ENCODE measurements at regions not wholly inside any gene's neighbourhood (a gene's known extent, or its start where the extent isn't known, plus 50 kb on each side); places are given as distances from the start of the nearest gene placed in this dataset.

- Histone ChIP-seq H3K4me1 (ENCODE audit: insufficient read depth, low read length) (peaks cover 9% of the 10 kb centered on the region), H4K20me1 (ENCODE audit: insufficient read depth, low read length) (no peaks in the 10 kb centered on the region), H3K9me3 (ENCODE audit: insufficient read depth, low read length, severe bottlenecking) (no peaks in the 10 kb centered on the region), H3K79me2 (ENCODE audit: insufficient read depth, low read length) (no peaks in the 10 kb centered on the region), H3K4me3 (ENCODE audit: low read depth in 1 of 2, low read length in 2 of 2) (no peak overlapping the region), H3K36me3 (ENCODE audit: insufficient read depth, low read length) (no peaks in the 10 kb centered on the region), H2AFZ (ENCODE audit: low read depth, low read length) (no peak overlapping the region), H3K27me3 (ENCODE audit: insufficient read depth, low read length, poor library complexity) (no peaks in the 10 kb centered on the region), H3K27ac (ENCODE audit: low read length) (no peak overlapping the region), H3K9ac (ENCODE audit: low read depth, low read length) (no peak overlapping the region), H3K4me2 (ENCODE audit: insufficient read depth, low read length) (no peak overlapping the region)
- ATAC-seq (ENCODE audit: insufficient read depth, low read depth) (no peak), DNase-seq (no peak)
- no peak for TF ChIP-seq EZH2 (IDR thresholded peaks at IDR 0.05; ENCODE audit: borderline replicate concordance, low read depth, low read length, severe bottlenecking)
- TF ChIP-seq CTCF (IDR thresholded peaks at IDR 0.05; ENCODE audit: borderline replicate concordance, extremely low read depth, low read length, poor library complexity, severe bottlenecking), result no peak
Measured at GRCh38 chr4:130025701-130026100, 929.7 kb downstream of the C4orf33 start.

DNA sequence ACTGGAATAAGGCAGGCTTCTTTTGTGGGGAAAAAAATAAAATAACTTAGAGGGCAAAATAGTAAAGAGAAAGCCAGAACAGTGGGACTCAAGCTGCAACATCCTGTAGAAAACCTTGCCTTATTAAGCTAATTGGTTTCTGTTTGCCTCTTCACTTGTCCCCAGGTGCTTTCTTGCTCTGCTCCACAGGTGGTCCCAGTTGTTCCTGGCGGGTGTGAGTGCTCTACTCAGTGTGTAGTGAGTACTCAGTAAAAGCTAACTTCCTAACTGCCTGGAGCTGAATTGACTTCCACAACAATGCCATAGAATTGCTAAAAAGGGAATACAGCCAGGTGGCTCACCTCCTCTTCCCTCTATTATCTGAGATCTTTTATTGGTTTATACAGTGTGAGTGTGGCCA is 930.2 kb downstream of the C4orf33 start:
- no peak for TF ChIP-seq CTCF (IDR thresholded peaks at IDR 0.05; ENCODE audit: borderline replicate concordance, extremely low read depth, low read length, poor library complexity, severe bottlenecking)
- no peak for TF ChIP-seq EZH2 (IDR thresholded peaks at IDR 0.05; ENCODE audit: borderline replicate concordance, low read depth, low read length, severe bottlenecking)
- H3K27ac ChIP-seq (ENCODE audit: low read length), result no peak overlapping the region
- H3K9ac ChIP-seq (ENCODE audit: low read depth, low read length), result no peak overlapping the region
- H3K4me3 ChIP-seq (ENCODE audit: low read depth in 1 of 2, low read length in 2 of 2), result no peak overlapping the region
- H3K27me3 ChIP-seq (ENCODE audit: insufficient read depth, low read length, poor library complexity), result no peaks in the 10 kb centered on the region
- H3K36me3 ChIP-seq (ENCODE audit: insufficient read depth, low read length), result no peaks in the 10 kb centered on the region
- no peaks in the 10 kb centered on the region for H4K20me1 ChIP-seq (ENCODE audit: insufficient read depth, low read length)
- 0 out of 2 replicates have a peak overlapping the region, but pooled peaks have one; percentile 8 for H2AFZ ChIP-seq (ENCODE audit: low read depth, low read length)
- H3K79me2 ChIP-seq (ENCODE audit: insufficient read depth, low read length), result no peaks in the 10 kb centered on the region
- H3K9me3 ChIP-seq (ENCODE audit: insufficient read depth, low read length, severe bottlenecking), result no peaks in the 10 kb centered on the region
- DNase-seq (peak; percentile 30), ATAC-seq (ENCODE audit: insufficient read depth, low read depth) (peak; percentile 63)
- no peak overlapping the region for H3K4me2 ChIP-seq (ENCODE audit: insufficient read depth, low read length)
- peaks cover 9% of the 10 kb centered on the region for H3K4me1 ChIP-seq (ENCODE audit: insufficient read depth, low read length)

DNA sequence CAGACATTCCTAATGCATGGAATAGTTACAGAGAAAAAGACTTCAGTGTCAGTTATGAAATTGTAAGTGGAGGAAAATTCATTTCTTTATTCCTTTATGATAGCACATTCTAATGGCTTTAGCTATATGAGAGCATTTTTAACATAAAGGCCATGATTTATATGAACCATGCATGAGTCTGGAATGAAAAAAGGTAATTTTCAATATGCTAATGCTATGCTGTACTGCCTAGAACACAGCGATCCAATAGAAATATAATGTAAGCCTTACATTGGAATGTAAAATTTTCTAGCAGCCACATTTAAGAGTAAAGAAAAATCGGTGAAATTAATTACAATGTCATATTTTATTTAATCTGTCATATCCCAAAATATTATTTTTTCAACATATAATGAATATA is 932.0 kb downstream of the C4orf33 start:
- H3K36me3 ChIP-seq (ENCODE audit: insufficient read depth, low read length), result no peaks in the 10 kb centered on the region
- no peak overlapping the region for H2AFZ ChIP-seq (ENCODE audit: low read depth, low read length)
- TF ChIP-seq EZH2 (IDR thresholded peaks at IDR 0.05; ENCODE audit: borderline replicate concordance, low read depth, low read length, severe bottlenecking) (no peak), CTCF (IDR thresholded peaks at IDR 0.05; ENCODE audit: borderline replicate concordance, extremely low read depth, low read length, poor library complexity, severe bottlenecking) (no peak)
- H3K4me2 ChIP-seq (ENCODE audit: insufficient read depth, low read length), result no peak overlapping the region
- H3K79me2 ChIP-seq (ENCODE audit: insufficient read depth, low read length), result no peaks in the 10 kb centered on the region
- H4K20me1 ChIP-seq (ENCODE audit: insufficient read depth, low read length), result no peaks in the 10 kb centered on the region
- DNase-seq, result no peak
- no peaks in the 10 kb centered on the region for H3K27me3 ChIP-seq (ENCODE audit: insufficient read depth, low read length, poor library complexity)
- no peak overlapping the region for H3K27ac ChIP-seq (ENCODE audit: low read length)
- H3K9me3 ChIP-seq (ENCODE audit: insufficient read depth, low read length, severe bottlenecking), result no peaks in the 10 kb centered on the region
- peaks cover 9% of the 10 kb centered on the region for H3K4me1 ChIP-seq (ENCODE audit: insufficient read depth, low read length)
- H3K4me3 ChIP-seq (ENCODE audit: low read depth in 1 of 2, low read length in 2 of 2), result no peak overlapping the region
- no peak overlapping the region for H3K9ac ChIP-seq (ENCODE audit: low read depth, low read length)
- no peak for ATAC-seq (ENCODE audit: insufficient read depth, low read depth)

DNA sequence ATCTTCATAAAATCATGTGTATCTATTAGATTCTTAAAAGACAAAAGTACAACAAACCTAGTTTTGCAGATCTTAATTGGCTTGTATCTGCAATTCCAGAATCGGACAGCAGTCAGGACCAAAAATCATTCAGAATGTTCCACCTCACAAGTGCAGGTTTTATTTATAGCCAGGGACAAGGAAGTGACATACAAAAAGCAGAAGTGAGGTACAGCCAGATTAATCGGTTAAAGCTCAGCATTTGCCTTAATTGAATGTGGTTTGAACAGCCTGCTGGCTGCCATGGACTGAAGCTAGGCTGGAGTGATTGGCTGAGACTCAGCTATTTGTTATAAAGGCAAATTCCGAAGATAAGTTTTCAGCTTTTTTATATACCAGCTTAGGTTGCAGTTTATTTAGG is 932.6 kb downstream of the C4orf33 start:
- no peak overlapping the region for H3K9ac ChIP-seq (ENCODE audit: low read depth, low read length)
- peaks cover 9% of the 10 kb centered on the region for H3K4me1 ChIP-seq (ENCODE audit: insufficient read depth, low read length)
- no peaks in the 10 kb centered on the region for H3K27me3 ChIP-seq (ENCODE audit: insufficient read depth, low read length, poor library complexity)
- DNase-seq, result no peak
- H3K36me3 ChIP-seq (ENCODE audit: insufficient read depth, low read length), result no peaks in the 10 kb centered on the region
- no peak for ATAC-seq (ENCODE audit: insufficient read depth, low read depth)
- H3K4me2 ChIP-seq (ENCODE audit: insufficient read depth, low read length), result no peak overlapping the region
- no peak overlapping the region for H3K4me3 ChIP-seq (ENCODE audit: low read depth in 1 of 2, low read length in 2 of 2)
- H3K79me2 ChIP-seq (ENCODE audit: insufficient read depth, low read length), result no peaks in the 10 kb centered on the region
- H2AFZ ChIP-seq (ENCODE audit: low read depth, low read length), result no peak overlapping the region
- no peak for TF ChIP-seq EZH2 (IDR thresholded peaks at IDR 0.05; ENCODE audit: borderline replicate concordance, low read depth, low read length, severe bottlenecking)
- TF ChIP-seq CTCF (IDR thresholded peaks at IDR 0.05; ENCODE audit: borderline replicate concordance, extremely low read depth, low read length, poor library complexity, severe bottlenecking), result no peak
- no peaks in the 10 kb centered on the region for H4K20me1 ChIP-seq (ENCODE audit: insufficient read depth, low read length)
- no peaks in the 10 kb centered on the region for H3K9me3 ChIP-seq (ENCODE audit: insufficient read depth, low read length, severe bottlenecking)
- H3K27ac ChIP-seq (ENCODE audit: low read length), result no peak overlapping the region

Data from DND-41 (cell line).